Upper lobe of left lung (tissue), 6 donors: ENCODE measurements at regions not wholly inside any gene's neighbourhood (a gene's known extent, or its start where the extent isn't known, plus 50 kb on each side); places are given as distances from the start of the nearest gene placed in this dataset.
A peak's percentile ranks its signal among the peaks of the same experiment; 100 is the strongest.

Source experiments
- ATAC-seq, 2 donors: fragments of 200-7000 bp; cut with Tn5 transposase; one replicate each; pipeline ENCODE4 v1.9.1; 2022; ENCODE audit warnings: mild to moderate bottlenecking in 2 of 2, moderate library complexity in 2 of 2; ENCODE audit not compliant: low FRiP score in 2 of 2
- DNase-seq, 2 donors: peaks; one replicate each; pipeline ENCODE4 v3.0.0-alpha.2; 2019 to 2020
- H3K27ac ChIP-seq, 4 donors: fragments of 200-600 bp; sonication (generic); one replicate each; pipeline ENCODE4 v1.5.1; 2016 to 2019
- H3K27me3 ChIP-seq, 4 donors: fragments of 200-600 bp; sonication (generic); one replicate each; pipeline ENCODE4 v1.5.1; 2017 to 2019
- H3K36me3 ChIP-seq, 4 donors: fragments of 200-600 bp; sonication (generic); one replicate each; pipeline ENCODE4 v1.5.1; 2016 to 2019
- H3K4me1 ChIP-seq, 4 donors: fragments of 200-600 bp; sonication (generic); one replicate each; pipeline ENCODE4 v1.5.1; 2018 to 2019
- H3K4me3 ChIP-seq, 4 donors: fragments of 200-600 bp; sonication (generic); one replicate each; pipeline ENCODE4 v1.5.1; 2017 to 2019; ENCODE audit warnings: mild to moderate bottlenecking in 2 of 4, moderate library complexity in 1 of 4
- H3K9me3 ChIP-seq, 4 donors: fragments of 200-600 bp; sonication (generic); one replicate each; pipeline ENCODE4 v1.5.1; 2018 to 2019
- CTCF ChIP-seq, 6 experiments: fragments of 450-650 bp in 4 of 6; fragments of 200-600 bp in 2 of 6; sonication (generic) in 2 of 6; IDR thresholded peaks; one replicate each; pipeline ENCODE4 v1.5.1; 2016 to 2019; ENCODE audit warnings: antibody characterized with exemption in 6 of 6
- EP300 ChIP-seq, 4 donors: sonication (generic); formaldehyde crosslinking; IDR thresholded peaks; one replicate each; pipeline ENCODE4 v1.5.1; 2017; ENCODE audit warnings: antibody characterized with exemption in 4 of 4, control low read depth in 2 of 4
- POLR2A ChIP-seq, 4 donors: fragments of 450-650 bp; IDR thresholded peaks; one replicate each; pipeline ENCODE4 v1.5.1; 2016 to 2017; ENCODE audit warnings: antibody characterized with exemption in 4 of 4, mild to moderate bottlenecking in 2 of 4
- POLR2AphosphoS5 ChIP-seq, 2 donors: sonication (generic); formaldehyde crosslinking; IDR thresholded peaks; one replicate each; pipeline ENCODE4 v1.5.1; 2017; ENCODE audit warnings: antibody characterized with exemption in 2 of 2
- WGBS, 2 donors: methylation state at CpG; one replicate each; pipeline ENCODE4 v1.1.5; 2017 to 2018; 5-methylcytosine and 5-hydroxymethylcytosine counted together
- donor health status: DM: no; HTN: no; CAD: no; lungs with moderate emphysema.
- donor health status: DM: no; HTN: yes; CAD: no; lungs with severe emphysema.

- no peaks in the 10 kb centered on the region for H3K9me3 ChIP-seq
- H3K4me3 ChIP-seq, result no peak overlapping the region
- WGBS, 2 donors, result 73 to 82% methylated on average over 5 of the region's 5 CpGs
- H3K27ac ChIP-seq, result no peak overlapping the region
- H3K4me1 ChIP-seq, result peaks cover 0 to 9% (median 3%) of the 10 kb centered on the region in 4 donors
- no peaks in the 10 kb centered on the region for H3K36me3 ChIP-seq
- TF ChIP-seq EP300 (IDR thresholded peaks at IDR 0.05) (no peak), POLR2AphosphoS5 (IDR thresholded peaks at IDR 0.05) (no peak), POLR2A (IDR thresholded peaks at IDR 0.05) (no peak), CTCF (IDR thresholded peaks at IDR 0.05) (no peak)
- no peaks in the 10 kb centered on the region for H3K27me3 ChIP-seq
- DNase-seq (no peak), ATAC-seq (no peak)
Observed at GRCh38 chr3:178318941-178319816, 217.1 kb upstream of the KCNMB2 start.

DNA sequence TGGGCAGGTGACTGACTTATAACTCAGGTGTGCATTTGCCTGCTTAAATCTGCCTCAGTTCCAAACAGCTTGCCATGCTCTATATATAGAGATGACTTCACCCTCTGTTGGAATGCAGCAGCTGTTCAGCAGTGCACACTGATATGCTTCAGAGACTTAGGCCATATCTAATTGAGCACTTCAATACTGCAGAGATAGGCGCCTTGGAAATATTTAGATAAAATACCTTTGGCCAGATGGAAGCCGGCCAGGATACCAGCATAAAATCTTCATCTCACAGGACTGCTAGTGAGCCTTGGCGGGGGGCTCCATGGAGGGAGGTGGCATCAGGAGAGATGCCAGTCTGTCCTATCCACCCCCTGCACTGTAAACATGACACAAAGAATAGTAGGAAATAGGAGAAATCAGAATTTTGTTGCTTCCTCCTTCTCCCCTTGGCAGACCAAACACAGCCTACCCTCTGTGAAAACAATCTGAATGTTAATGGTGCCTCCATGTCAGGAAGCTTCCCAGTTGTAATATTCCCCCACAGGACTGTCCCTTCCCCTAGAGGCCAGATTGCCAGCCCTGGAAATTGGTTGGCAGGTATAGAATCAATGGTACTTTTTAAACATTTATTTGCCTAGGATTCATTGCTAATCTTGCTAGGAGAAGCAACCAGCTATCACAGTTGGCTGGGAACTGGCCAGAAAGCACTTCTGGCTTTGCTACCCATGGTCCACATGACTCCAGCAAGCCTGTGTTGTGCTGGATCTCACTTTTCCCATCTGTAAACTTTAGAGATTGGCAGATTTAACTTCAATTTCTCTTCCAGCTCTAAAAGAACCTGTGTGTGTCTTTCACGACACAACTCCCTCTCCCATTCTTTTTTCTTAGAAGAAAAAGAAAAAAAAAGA lies 215.5 kb upstream of the KCNMB2 start:
- Histone ChIP-seq H3K36me3 (no peaks in the 10 kb centered on the region), H3K4me1 (peaks cover 0 to 16% (median 6%) of the 10 kb centered on the region in 4 donors), H3K9me3 (no peaks in the 10 kb centered on the region), H3K27me3 (no peaks in the 10 kb centered on the region), H3K27ac (peak overlapping the region in 2 of 4 donors; percentile 4 to 11), H3K4me3 (no peak overlapping the region)
- peak; percentile 31 to 72 for ATAC-seq
- DNase-seq, result no peak
- TF ChIP-seq CTCF (IDR thresholded peaks at IDR 0.05) (no peak), EP300 (IDR thresholded peaks at IDR 0.05) (no peak), POLR2A (IDR thresholded peaks at IDR 0.05) (no peak), POLR2AphosphoS5 (IDR thresholded peaks at IDR 0.05) (no peak)
- 60 to 61% methylated on average over 4 of the region's 4 CpGs for WGBS, 2 donors

GRCh38 chr3:178324356-178324755 lies 211.9 kb upstream of the KCNMB2 start:
- Histone ChIP-seq H3K36me3 (no peaks in the 10 kb centered on the region), H3K9me3 (no peaks in the 10 kb centered on the region), H3K4me3 (no peak overlapping the region), H3K4me1 (peaks cover 0 to 16% (median 6%) of the 10 kb centered on the region in 4 donors), H3K27me3 (no peaks in the 10 kb centered on the region), H3K27ac (no peak overlapping the region)
- ATAC-seq (no peak), DNase-seq (no peak)
- no peak for TF ChIP-seq POLR2AphosphoS5 (IDR thresholded peaks at IDR 0.05)
- no peak for TF ChIP-seq POLR2A (IDR thresholded peaks at IDR 0.05)
- TF ChIP-seq CTCF (IDR thresholded peaks at IDR 0.05), result no peak
- TF ChIP-seq EP300 (IDR thresholded peaks at IDR 0.05), result no peak
- 88 to 94% methylated on average over 5 of the region's 5 CpGs for WGBS, 2 donors

DNA sequence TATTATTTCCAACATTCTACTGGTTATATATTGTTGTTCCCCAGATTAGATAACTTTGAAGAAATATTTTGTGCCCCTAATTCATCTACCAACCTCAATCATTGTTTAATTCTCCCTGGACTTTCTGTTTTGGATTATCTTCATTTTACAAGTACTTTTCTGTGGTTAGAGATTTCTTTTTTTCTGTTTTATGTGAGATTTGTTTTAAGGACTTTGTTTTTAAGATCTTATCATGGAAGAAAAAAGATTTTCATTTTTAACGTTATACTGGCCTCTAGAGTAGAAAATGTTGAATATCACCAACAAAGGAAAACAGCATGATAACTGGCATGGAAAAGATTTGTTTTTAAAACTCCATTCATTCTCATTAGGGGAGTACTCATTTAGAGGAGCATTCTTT lies 210.9 kb upstream of the KCNMB2 start:
- DNase-seq, result no peak
- peak in 5 of 6 experiments; percentile 26 to 43 (median 37) for TF ChIP-seq CTCF (IDR thresholded peaks at IDR 0.05)
- TF ChIP-seq POLR2AphosphoS5 (IDR thresholded peaks at IDR 0.05), result no peak
- ATAC-seq, result no peak
- WGBS, 2 donors, result 0 to 3% methylated on average over 1 of the region's 1 CpG
- Histone ChIP-seq H3K27ac (no peak overlapping the region), H3K27me3 (no peaks in the 10 kb centered on the region), H3K4me1 (peaks cover 0 to 15% (median 5%) of the 10 kb centered on the region in 4 donors), H3K36me3 (no peaks in the 10 kb centered on the region), H3K9me3 (no peaks in the 10 kb centered on the region), H3K4me3 (no peak overlapping the region)
